ENCODE measurements at regions not wholly inside any gene's neighbourhood (a gene's known extent, or its start where the extent isn't known, plus 50 kb on each side); places are given as distances from the start of the nearest gene placed in this dataset.

DNA sequence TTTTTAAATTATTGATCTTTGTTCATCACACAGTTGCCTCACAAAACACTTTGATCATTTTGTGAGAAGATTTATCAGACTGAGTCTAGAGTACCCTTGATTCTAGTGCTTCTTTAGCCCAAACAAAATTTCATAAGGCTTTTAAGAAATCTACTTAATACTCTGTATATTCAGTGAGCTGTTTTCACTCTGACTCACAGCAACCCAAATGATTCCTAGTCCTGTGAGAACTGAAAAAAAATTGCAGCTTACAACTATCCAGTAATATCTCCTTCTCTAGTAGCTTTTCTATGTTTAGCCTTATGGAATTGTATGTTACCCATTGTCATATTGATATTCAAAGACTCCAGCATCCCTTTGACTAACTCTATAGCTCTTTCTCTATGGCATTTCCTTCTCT is 915.6 kb downstream of the AMY1C start:
- no peak overlapping the region for H2AFZ ChIP-seq (ENCODE audit: insufficient read depth, low read depth, low read length, poor library complexity, severe bottlenecking)
- no peak for TF ChIP-seq EZH2 (IDR thresholded peaks at IDR 0.05; ENCODE audit: borderline replicate concordance, insufficient read depth, low read depth, low read length, poor library complexity, severe bottlenecking)
- TF ChIP-seq CTCF (IDR thresholded peaks at IDR 0.05), result no peak
- DNase-seq (no peak), ATAC-seq (ENCODE audit: low read depth) (no peak)
- no peaks in the 10 kb centered on the region for H3K9me3 ChIP-seq (ENCODE audit: control extremely low read depth in 1 of 3, control insufficient read depth in 2 of 3, insufficient read depth in 1 of 3, low read length in 2 of 3)
- H3K27ac Mint-ChIP-seq, result no peak overlapping the region
- no peaks in the 10 kb centered on the region for H3K27me3 ChIP-seq (replicated peaks in 1 of 4; ENCODE audit: control extremely low read depth in 1 of 4, control insufficient read depth in 3 of 4, insufficient read depth in 4 of 4, low read length in 3 of 4)
- H3K4me1 ChIP-seq (ENCODE audit: control insufficient read depth in 2 of 2, insufficient read depth in 2 of 2, low read length in 2 of 2), result no peaks in the 10 kb centered on the region
- H3K79me2 ChIP-seq (ENCODE audit: control insufficient read depth, insufficient read depth, low read length), result no peaks in the 10 kb centered on the region
- H3K4me2 ChIP-seq (replicated peaks; ENCODE audit: low read depth, low read length, poor library complexity, severe bottlenecking), result no peak overlapping the region
- H3K4me1 Mint-ChIP-seq, result no peaks in the 10 kb centered on the region
- no peak overlapping the region for H3K9ac ChIP-seq (ENCODE audit: low read length)
- no peaks in the 10 kb centered on the region for H3K9me3 Mint-ChIP-seq (ENCODE audit: insufficient read depth)
- H3K27ac ChIP-seq (ENCODE audit: low read length in 2 of 2), result no peak overlapping the region
- no peak overlapping the region for H3K4me3 ChIP-seq (ENCODE audit: control extremely low read depth in 1 of 5, extremely low read depth in 1 of 5, insufficient read depth in 1 of 5, low read depth in 2 of 5, low read length in 4 of 5)
- intact Hi-C loops (cut with micrococcal nuclease), result no loop called here
- ChIA-PET POLR2A (no interaction called here), CTCF (no interaction called here)
- H3K27me3 Mint-ChIP-seq, result peaks cover 3% of the 10 kb centered on the region
- H4K20me1 ChIP-seq (ENCODE audit: control insufficient read depth, insufficient read depth, low read length, poor library complexity, severe bottlenecking), result no peaks in the 10 kb centered on the region
- H3K36me3 ChIP-seq (replicated peaks in 1 of 2; ENCODE audit: control extremely low read depth in 1 of 2, control insufficient read depth in 1 of 2, extremely low read depth in 1 of 2, insufficient read depth in 2 of 2, low read length in 1 of 2), result no peaks in the 10 kb centered on the region
- H3K4me3 Mint-ChIP-seq, result no peak overlapping the region

DNA sequence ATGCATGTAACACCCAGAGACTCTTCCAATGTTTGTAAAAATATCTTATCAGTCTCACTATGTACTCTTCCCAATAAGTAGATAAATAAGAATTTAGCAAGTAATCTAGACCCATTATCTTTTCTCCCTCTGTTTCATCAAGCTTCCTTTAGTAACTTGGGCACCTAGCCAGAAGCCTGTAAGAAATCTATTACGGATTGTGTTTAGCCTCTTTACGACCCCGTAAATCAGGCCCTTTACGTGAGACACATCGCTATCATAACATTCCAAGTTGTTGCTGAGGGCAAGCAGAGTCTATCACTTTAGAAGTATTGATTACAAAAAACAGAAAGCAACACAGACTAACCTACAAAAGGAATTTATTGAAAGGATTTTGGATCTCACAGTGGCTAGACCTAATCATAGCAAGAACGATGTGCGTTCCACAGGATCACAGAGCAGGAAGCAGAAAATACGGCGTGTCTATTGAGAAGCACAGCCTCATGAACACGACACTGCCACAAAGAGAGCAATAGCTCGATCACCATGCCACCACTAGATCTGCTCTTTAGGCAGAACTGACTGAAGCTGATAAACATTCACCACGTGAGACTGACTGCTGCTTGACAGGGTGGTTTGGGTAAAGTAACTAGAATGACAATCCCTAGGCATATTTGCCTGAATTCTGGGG is 922.1 kb downstream of the AMY1C start:
- Mint-ChIP-seq H3K9me3 (ENCODE audit: insufficient read depth) (no peaks in the 10 kb centered on the region), H3K27ac (no peak overlapping the region), H3K27me3 (no peaks in the 10 kb centered on the region), H3K4me1 (no peaks in the 10 kb centered on the region), H3K4me3 (no peak overlapping the region)
- DNase-seq, result no peak
- Histone ChIP-seq H3K27me3 (replicated peaks in 1 of 4; ENCODE audit: control extremely low read depth in 1 of 4, control insufficient read depth in 3 of 4, insufficient read depth in 4 of 4, low read length in 3 of 4) (no peaks in the 10 kb centered on the region), H2AFZ (ENCODE audit: insufficient read depth, low read depth, low read length, poor library complexity, severe bottlenecking) (no peak overlapping the region), H3K36me3 (replicated peaks in 1 of 2; ENCODE audit: control extremely low read depth in 1 of 2, control insufficient read depth in 1 of 2, extremely low read depth in 1 of 2, insufficient read depth in 2 of 2, low read length in 1 of 2) (no peaks in the 10 kb centered on the region), H3K9me3 (ENCODE audit: control extremely low read depth in 1 of 3, control insufficient read depth in 2 of 3, insufficient read depth in 1 of 3, low read length in 2 of 3) (no peaks in the 10 kb centered on the region), H3K4me2 (replicated peaks; ENCODE audit: low read depth, low read length, poor library complexity, severe bottlenecking) (no peak overlapping the region), H4K20me1 (ENCODE audit: control insufficient read depth, insufficient read depth, low read length, poor library complexity, severe bottlenecking) (no peaks in the 10 kb centered on the region), H3K27ac (ENCODE audit: low read length in 2 of 2) (no peak overlapping the region), H3K4me3 (ENCODE audit: control extremely low read depth in 1 of 5, extremely low read depth in 1 of 5, insufficient read depth in 1 of 5, low read depth in 2 of 5, low read length in 4 of 5) (no peak overlapping the region), H3K4me1 (ENCODE audit: control insufficient read depth in 2 of 2, insufficient read depth in 2 of 2, low read length in 2 of 2) (no peaks in the 10 kb centered on the region), H3K79me2 (ENCODE audit: control insufficient read depth, insufficient read depth, low read length) (no peaks in the 10 kb centered on the region), H3K9ac (ENCODE audit: low read length) (no peak overlapping the region)
- ATAC-seq (ENCODE audit: low read depth), result no peak
- TF ChIP-seq CTCF (IDR thresholded peaks at IDR 0.05) (no peak), EZH2 (IDR thresholded peaks at IDR 0.05; ENCODE audit: borderline replicate concordance, insufficient read depth, low read depth, low read length, poor library complexity, severe bottlenecking) (no peak)
- WGBS (ENCODE audit: insufficient coverage), result 82% methylated on average over 8 of the region's 12 CpGs
- CTCF ChIA-PET, result no interaction called here
- intact Hi-C loops (cut with micrococcal nuclease), result no loop called here
- POLR2A ChIA-PET, result no interaction called here
